Gastroesophageal sphincter (tissue), 3 donors: ENCODE measurements at regions not wholly inside any gene's neighbourhood (a gene's known extent, or its start where the extent isn't known, plus 50 kb on each side); places are given as distances from the start of the nearest gene placed in this dataset.

Experiments used
- CTCF ChIP-seq, 4 experiments: fragments of 200-600 bp in 2 of 4; fragments of 450-650 bp in 2 of 4; sonication (generic) in 1 of 4; IDR thresholded peaks; one replicate each; pipeline ENCODE4 v1.5.1; 2017 to 2019; ENCODE audit warnings: antibody characterized with exemption in 4 of 4, mild to moderate bottlenecking in 2 of 4, moderate library complexity in 2 of 4
- POLR2A ChIP-seq, 2 donors: fragments of 450-650 bp; IDR thresholded peaks; one replicate each; pipeline ENCODE4 v1.6.1; 2017; ENCODE audit warnings: antibody characterized with exemption in 2 of 2, mild to moderate bottlenecking in 2 of 2, moderate library complexity in 1 of 2
- POLR2AphosphoS5 ChIP-seq: sonication (generic); formaldehyde crosslinking; IDR thresholded peaks from one replicate; pipeline ENCODE4 v1.6.1; 2017; ENCODE audit warnings: antibody characterized with exemption

- TF ChIP-seq POLR2AphosphoS5: no peak
- TF ChIP-seq CTCF (IDR thresholded peaks at IDR 0.05): no peak
- no peak for TF ChIP-seq POLR2A (IDR thresholded peaks at IDR 0.05)
These were observed 57.3 kb upstream of the KLF4 start for GRCh38 chr9:107546859-107547258.
